Astrocyte (in vitro differentiated cells and primary cell): ENCODE measurements at regions not wholly inside any gene's neighbourhood (a gene's known extent, or its start where the extent isn't known, plus 50 kb on each side); places are given as distances from the start of the nearest gene placed in this dataset.

ENCODE experiments used
- DNase-seq: peaks from one replicate; pipeline ENCODE4 v3.0.0-alpha.2; 2010; ENCODE audit warnings: low read depth
- FAIRE-seq: peaks from 2 replicates; lab custom pipeline; 2011; peaks lifted over from hg19 to GRCh38; lab: Jason Lieb, UNC
- H2AFZ ChIP-seq: 2 replicates; pipeline ENCODE4 v1.6.0; 2012; ENCODE audit warnings: low read depth, low read length, inconsistent platforms
- H3K27ac ChIP-seq: 2 replicates; pipeline ENCODE4 v1.5.1; 2011; ENCODE audit warnings: low read depth, low read length, inconsistent platforms
- H3K27me3 ChIP-seq: 2 replicates; pipeline ENCODE4 v1.6.0; 2011; ENCODE audit warnings: low read length, inconsistent platforms; ENCODE audit not compliant: insufficient read depth
- H3K36me3 ChIP-seq: 2 replicates; pipeline ENCODE4 v1.5.1; 2011; ENCODE audit warnings: low read length, inconsistent platforms; ENCODE audit not compliant: insufficient read depth
- H3K4me1 ChIP-seq: 2 replicates; pipeline ENCODE4 v1.5.1; 2011; ENCODE audit warnings: low read length, inconsistent platforms; ENCODE audit not compliant: insufficient read depth
- H3K4me2 ChIP-seq: 2 replicates; pipeline ENCODE4 v1.6.0; 2012; ENCODE audit warnings: low read length, inconsistent platforms
- H3K4me3 ChIP-seq: 2 replicates; pipeline ENCODE4 v1.5.1; 2011; ENCODE audit warnings: low read depth, mild to moderate bottlenecking, low read length, inconsistent platforms; ENCODE audit not compliant: insufficient read depth
- H3K79me2 ChIP-seq: 2 replicates; pipeline ENCODE4 v1.6.0; 2012; ENCODE audit warnings: mild to moderate bottlenecking, low read length, inconsistent platforms; ENCODE audit not compliant: insufficient read depth
- H3K9ac ChIP-seq: 2 replicates; pipeline ENCODE4 v1.6.0; 2012; ENCODE audit warnings: mild to moderate bottlenecking, low read length, inconsistent platforms
- H3K9me3 ChIP-seq: 2 replicates; pipeline ENCODE4 v1.5.1; 2012; ENCODE audit warnings: low read depth, mild to moderate bottlenecking, low read length, inconsistent platforms; ENCODE audit not compliant: insufficient read depth
- H4K20me1 ChIP-seq: 2 replicates; pipeline ENCODE4 v1.6.0; 2012; ENCODE audit warnings: low read length, inconsistent platforms; ENCODE audit not compliant: insufficient read depth
- H3K27ac Mint-ChIP-seq: one replicate; pipeline ENCODE4 v1.8.0; 2021; ENCODE audit warnings: mild to moderate bottlenecking, mixed read lengths; ENCODE audit not compliant: unreplicated experiment
- H3K27me3 Mint-ChIP-seq: one replicate; pipeline ENCODE4 v1.8.0; 2021; ENCODE audit warnings: low read depth, mixed read lengths; ENCODE audit not compliant: unreplicated experiment
- H3K36me3 Mint-ChIP-seq: one replicate; pipeline ENCODE4 v1.8.0; 2021; ENCODE audit warnings: low read depth, mixed read lengths; ENCODE audit not compliant: unreplicated experiment
- H3K4me1 Mint-ChIP-seq: one replicate; pipeline ENCODE4 v1.8.0; 2021; ENCODE audit warnings: low read depth, mixed read lengths; ENCODE audit not compliant: unreplicated experiment
- H3K4me3 Mint-ChIP-seq: one replicate; pipeline ENCODE4 v1.8.0; 2021; ENCODE audit warnings: mild to moderate bottlenecking, moderate library complexity, mixed read lengths; ENCODE audit not compliant: unreplicated experiment
- H3K9me3 Mint-ChIP-seq: one replicate; pipeline ENCODE4 v1.8.0; 2021; ENCODE audit warnings: mild to moderate bottlenecking, mixed read lengths; ENCODE audit not compliant: unreplicated experiment
- EZH2 ChIP-seq: IDR thresholded peaks from 2 replicates; pipeline ENCODE4 v1.6.1; 2012; ENCODE audit warnings: mild to moderate bottlenecking, low read length, inconsistent platforms; ENCODE audit not compliant: insufficient read depth
- TF ChIP-seq, protein P1 (sequence below): IDR thresholded peaks from 2 replicates; pipeline ENCODE4 v1.5.1; 2011; ENCODE audit warnings: low read depth, mild to moderate bottlenecking, inconsistent platforms, low read length, moderate library complexity; ENCODE audit not compliant: insufficient read depth

DNA sequence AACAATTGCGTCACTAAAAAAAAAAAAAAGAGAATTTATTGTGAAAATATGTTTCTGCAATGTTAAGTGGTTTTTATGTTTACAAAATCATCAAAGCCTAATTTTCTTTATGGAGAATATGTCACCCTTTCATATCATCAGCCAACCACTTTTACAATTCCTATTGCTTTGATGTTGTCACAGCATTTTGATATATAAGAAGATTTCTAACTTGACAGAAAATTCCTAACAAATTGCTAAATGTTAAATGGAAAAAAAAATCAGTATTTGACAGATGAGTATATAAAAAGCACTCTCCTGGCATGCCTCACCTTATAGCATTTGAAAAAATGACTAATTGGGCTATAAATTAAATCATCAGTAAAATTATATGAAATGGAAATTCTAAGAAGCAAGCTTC lies 1457.3 kb upstream of the ALCAM start:
- no peak for FAIRE-seq
- H3K9ac ChIP-seq, result no peak overlapping the region
- DNase-seq, result no peak
- H2AFZ ChIP-seq, result no peak overlapping the region
- H3K9me3 Mint-ChIP-seq, result no peaks in the 10 kb centered on the region
- no peaks in the 10 kb centered on the region for H3K79me2 ChIP-seq
- H3K4me2 ChIP-seq, result no peak overlapping the region
- H3K4me1 ChIP-seq, result no peaks in the 10 kb centered on the region
- no peaks in the 10 kb centered on the region for H3K9me3 ChIP-seq
- TF ChIP-seq EZH2, result no peak
- TF ChIP-seq, protein P1, sequence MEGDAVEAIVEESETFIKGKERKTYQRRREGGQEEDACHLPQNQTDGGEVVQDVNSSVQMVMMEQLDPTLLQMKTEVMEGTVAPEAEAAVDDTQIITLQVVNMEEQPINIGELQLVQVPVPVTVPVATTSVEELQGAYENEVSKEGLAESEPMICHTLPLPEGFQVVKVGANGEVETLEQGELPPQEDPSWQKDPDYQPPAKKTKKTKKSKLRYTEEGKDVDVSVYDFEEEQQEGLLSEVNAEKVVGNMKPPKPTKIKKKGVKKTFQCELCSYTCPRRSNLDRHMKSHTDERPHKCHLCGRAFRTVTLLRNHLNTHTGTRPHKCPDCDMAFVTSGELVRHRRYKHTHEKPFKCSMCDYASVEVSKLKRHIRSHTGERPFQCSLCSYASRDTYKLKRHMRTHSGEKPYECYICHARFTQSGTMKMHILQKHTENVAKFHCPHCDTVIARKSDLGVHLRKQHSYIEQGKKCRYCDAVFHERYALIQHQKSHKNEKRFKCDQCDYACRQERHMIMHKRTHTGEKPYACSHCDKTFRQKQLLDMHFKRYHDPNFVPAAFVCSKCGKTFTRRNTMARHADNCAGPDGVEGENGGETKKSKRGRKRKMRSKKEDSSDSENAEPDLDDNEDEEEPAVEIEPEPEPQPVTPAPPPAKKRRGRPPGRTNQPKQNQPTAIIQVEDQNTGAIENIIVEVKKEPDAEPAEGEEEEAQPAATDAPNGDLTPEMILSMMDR, result no peak
- no peak overlapping the region for H3K4me3 ChIP-seq
- H3K27ac ChIP-seq, result no peak overlapping the region
- no peaks in the 10 kb centered on the region for H3K27me3 ChIP-seq
- no peak overlapping the region for H3K27ac Mint-ChIP-seq
- H4K20me1 ChIP-seq, result no peaks in the 10 kb centered on the region
- no peaks in the 10 kb centered on the region for H3K36me3 Mint-ChIP-seq
- H3K4me3 Mint-ChIP-seq, result no peak overlapping the region
- H3K36me3 ChIP-seq, result no peaks in the 10 kb centered on the region
- no peaks in the 10 kb centered on the region for H3K27me3 Mint-ChIP-seq
- H3K4me1 Mint-ChIP-seq, result no peaks in the 10 kb centered on the region

DNA sequence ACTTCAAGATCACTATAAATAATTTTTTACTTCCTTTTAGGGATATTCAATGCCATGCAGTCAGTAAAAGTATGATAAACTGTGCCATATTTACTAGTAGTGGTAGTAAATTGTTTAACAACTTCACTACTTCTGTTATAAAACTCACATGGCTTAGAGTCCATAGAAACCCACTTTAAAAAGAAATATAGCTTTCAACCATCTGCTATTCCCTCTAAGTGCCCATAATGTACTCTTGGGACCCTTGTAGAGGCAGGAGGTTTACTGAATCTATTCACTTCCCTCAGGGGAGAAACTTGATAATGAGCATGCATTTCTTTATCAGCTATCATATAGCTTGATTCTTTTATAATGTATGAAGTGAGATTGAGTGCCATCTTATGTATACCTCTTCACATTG lies 1448.4 kb upstream of the ALCAM start:
- Mint-ChIP-seq H3K4me1 (no peaks in the 10 kb centered on the region), H3K27ac (no peak overlapping the region)
- TF ChIP-seq, protein P1, result no peak
- TF ChIP-seq EZH2, result no peak

DNA sequence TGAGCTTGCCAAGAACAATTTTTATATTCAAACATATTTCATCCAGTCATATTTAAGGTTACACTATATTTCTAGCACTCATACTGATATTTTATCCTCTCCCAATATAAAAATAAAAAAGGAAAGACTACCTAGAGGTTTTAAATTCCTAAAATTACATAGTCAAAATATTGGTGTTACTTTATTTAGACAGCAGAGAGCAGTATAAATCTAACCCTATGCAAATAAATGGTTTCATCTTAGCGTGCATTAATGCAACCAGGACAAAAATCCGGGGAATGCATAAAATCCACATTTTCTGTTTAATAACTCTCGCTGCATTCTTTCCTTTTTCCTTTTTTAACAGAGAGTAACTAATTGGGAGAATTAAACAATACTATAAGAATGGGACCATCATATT lies 1447.4 kb upstream of the ALCAM start:
- Histone ChIP-seq H3K9ac (no peak overlapping the region), H3K4me1 (no peaks in the 10 kb centered on the region), H2AFZ (no peak overlapping the region), H4K20me1 (no peaks in the 10 kb centered on the region), H3K79me2 (no peaks in the 10 kb centered on the region), H3K9me3 (no peaks in the 10 kb centered on the region), H3K4me3 (no peak overlapping the region), H3K27ac (no peak overlapping the region), H3K36me3 (no peaks in the 10 kb centered on the region), H3K27me3 (no peaks in the 10 kb centered on the region), H3K4me2 (no peak overlapping the region)
- Mint-ChIP-seq H3K4me1 (no peaks in the 10 kb centered on the region), H3K27ac (no peak overlapping the region), H3K4me3 (no peak overlapping the region), H3K36me3 (no peaks in the 10 kb centered on the region), H3K27me3 (no peaks in the 10 kb centered on the region), H3K9me3 (no peaks in the 10 kb centered on the region)
- DNase-seq (no peak), FAIRE-seq (no peak)
- no peak for TF ChIP-seq EZH2

More for the DNA sequence above, 1448.4 kb upstream of the ALCAM start:
- H3K36me3 ChIP-seq, result no peaks in the 10 kb centered on the region
- no peak overlapping the region for H3K9ac ChIP-seq
- H3K79me2 ChIP-seq, result no peaks in the 10 kb centered on the region
- Mint-ChIP-seq H3K4me3 (no peak overlapping the region), H3K36me3 (no peaks in the 10 kb centered on the region), H3K9me3 (no peaks in the 10 kb centered on the region), H3K27me3 (no peaks in the 10 kb centered on the region)
- H4K20me1 ChIP-seq, result no peaks in the 10 kb centered on the region
- no peaks in the 10 kb centered on the region for H3K27me3 ChIP-seq
- no peak for FAIRE-seq
- H3K4me3 ChIP-seq, result no peak overlapping the region
- no peaks in the 10 kb centered on the region for H3K9me3 ChIP-seq
- no peaks in the 10 kb centered on the region for H3K4me1 ChIP-seq
- peak overlapping the region; percentile 14 for H2AFZ ChIP-seq
- no peak for DNase-seq
- H3K4me2 ChIP-seq, result no peak overlapping the region
- H3K27ac ChIP-seq, result no peak overlapping the region
